GM23338 (cell line): ENCODE measurements at regions not wholly inside any gene's neighbourhood (a gene's known extent, or its start where the extent isn't known, plus 50 kb on each side); places are given as distances from the start of the nearest gene placed in this dataset.

Experiments used
- CREB1 ChIP-seq: fragments of 250-450 bp; sonication (Bioruptor Pico); IDR thresholded peaks from 2 replicates; pipeline ENCODE4 v1.5.0; 2020; ENCODE audit warnings: low read depth, mild to moderate bottlenecking, moderate library complexity
- EZH2 ChIP-seq: fragments of 200-600 bp; sonication (generic); IDR thresholded peaks from one replicate; pipeline ENCODE4 v1.8.0; 2017; ENCODE audit warnings: antibody characterized with exemption, mild to moderate bottlenecking, low read depth; ENCODE audit not compliant: unreplicated experiment
- EZH2phosphoT487 ChIP-seq: fragments of 200-600 bp; sonication (generic); IDR thresholded peaks from one replicate; pipeline ENCODE4 v1.8.1; 2018; ENCODE audit warnings: antibody characterized with exemption; ENCODE audit not compliant: unreplicated experiment
- NANOG ChIP-seq: IDR thresholded peaks from 2 replicates; pipeline ENCODE4 v1.6.1; 2016; ENCODE audit warnings: antibody characterized with exemption, borderline replicate concordance
- POLR2AphosphoS5 ChIP-seq: IDR thresholded peaks from 2 replicates; pipeline ENCODE4 v1.6.1; 2016; ENCODE audit warnings: antibody characterized with exemption, low read depth
- ZNF331 ChIP-seq: fragments of 250-450 bp; sonication (Bioruptor Pico); IDR thresholded peaks from 2 replicates; pipeline ENCODE4 v1.5.0; 2020; ENCODE audit warnings: low read depth, mild to moderate bottlenecking, moderate library complexity
- TF ChIP-seq, protein P1 (sequence below): fragments of 250-450 bp; sonication (Bioruptor Pico); IDR thresholded peaks from 2 replicates; pipeline ENCODE4 v1.5.0; 2020; ENCODE audit warnings: mild to moderate bottlenecking, moderate library complexity
- TF ChIP-seq, protein P2 (sequence below): IDR thresholded peaks from one replicate; pipeline ENCODE4 v1.6.1; 2018; ENCODE audit warnings: antibody characterized with exemption; ENCODE audit not compliant: unreplicated experiment

GRCh38 chr21:41066086-41066938, 101.6 kb upstream of the BACE2 start (continued):
- TF ChIP-seq, protein P1, sequence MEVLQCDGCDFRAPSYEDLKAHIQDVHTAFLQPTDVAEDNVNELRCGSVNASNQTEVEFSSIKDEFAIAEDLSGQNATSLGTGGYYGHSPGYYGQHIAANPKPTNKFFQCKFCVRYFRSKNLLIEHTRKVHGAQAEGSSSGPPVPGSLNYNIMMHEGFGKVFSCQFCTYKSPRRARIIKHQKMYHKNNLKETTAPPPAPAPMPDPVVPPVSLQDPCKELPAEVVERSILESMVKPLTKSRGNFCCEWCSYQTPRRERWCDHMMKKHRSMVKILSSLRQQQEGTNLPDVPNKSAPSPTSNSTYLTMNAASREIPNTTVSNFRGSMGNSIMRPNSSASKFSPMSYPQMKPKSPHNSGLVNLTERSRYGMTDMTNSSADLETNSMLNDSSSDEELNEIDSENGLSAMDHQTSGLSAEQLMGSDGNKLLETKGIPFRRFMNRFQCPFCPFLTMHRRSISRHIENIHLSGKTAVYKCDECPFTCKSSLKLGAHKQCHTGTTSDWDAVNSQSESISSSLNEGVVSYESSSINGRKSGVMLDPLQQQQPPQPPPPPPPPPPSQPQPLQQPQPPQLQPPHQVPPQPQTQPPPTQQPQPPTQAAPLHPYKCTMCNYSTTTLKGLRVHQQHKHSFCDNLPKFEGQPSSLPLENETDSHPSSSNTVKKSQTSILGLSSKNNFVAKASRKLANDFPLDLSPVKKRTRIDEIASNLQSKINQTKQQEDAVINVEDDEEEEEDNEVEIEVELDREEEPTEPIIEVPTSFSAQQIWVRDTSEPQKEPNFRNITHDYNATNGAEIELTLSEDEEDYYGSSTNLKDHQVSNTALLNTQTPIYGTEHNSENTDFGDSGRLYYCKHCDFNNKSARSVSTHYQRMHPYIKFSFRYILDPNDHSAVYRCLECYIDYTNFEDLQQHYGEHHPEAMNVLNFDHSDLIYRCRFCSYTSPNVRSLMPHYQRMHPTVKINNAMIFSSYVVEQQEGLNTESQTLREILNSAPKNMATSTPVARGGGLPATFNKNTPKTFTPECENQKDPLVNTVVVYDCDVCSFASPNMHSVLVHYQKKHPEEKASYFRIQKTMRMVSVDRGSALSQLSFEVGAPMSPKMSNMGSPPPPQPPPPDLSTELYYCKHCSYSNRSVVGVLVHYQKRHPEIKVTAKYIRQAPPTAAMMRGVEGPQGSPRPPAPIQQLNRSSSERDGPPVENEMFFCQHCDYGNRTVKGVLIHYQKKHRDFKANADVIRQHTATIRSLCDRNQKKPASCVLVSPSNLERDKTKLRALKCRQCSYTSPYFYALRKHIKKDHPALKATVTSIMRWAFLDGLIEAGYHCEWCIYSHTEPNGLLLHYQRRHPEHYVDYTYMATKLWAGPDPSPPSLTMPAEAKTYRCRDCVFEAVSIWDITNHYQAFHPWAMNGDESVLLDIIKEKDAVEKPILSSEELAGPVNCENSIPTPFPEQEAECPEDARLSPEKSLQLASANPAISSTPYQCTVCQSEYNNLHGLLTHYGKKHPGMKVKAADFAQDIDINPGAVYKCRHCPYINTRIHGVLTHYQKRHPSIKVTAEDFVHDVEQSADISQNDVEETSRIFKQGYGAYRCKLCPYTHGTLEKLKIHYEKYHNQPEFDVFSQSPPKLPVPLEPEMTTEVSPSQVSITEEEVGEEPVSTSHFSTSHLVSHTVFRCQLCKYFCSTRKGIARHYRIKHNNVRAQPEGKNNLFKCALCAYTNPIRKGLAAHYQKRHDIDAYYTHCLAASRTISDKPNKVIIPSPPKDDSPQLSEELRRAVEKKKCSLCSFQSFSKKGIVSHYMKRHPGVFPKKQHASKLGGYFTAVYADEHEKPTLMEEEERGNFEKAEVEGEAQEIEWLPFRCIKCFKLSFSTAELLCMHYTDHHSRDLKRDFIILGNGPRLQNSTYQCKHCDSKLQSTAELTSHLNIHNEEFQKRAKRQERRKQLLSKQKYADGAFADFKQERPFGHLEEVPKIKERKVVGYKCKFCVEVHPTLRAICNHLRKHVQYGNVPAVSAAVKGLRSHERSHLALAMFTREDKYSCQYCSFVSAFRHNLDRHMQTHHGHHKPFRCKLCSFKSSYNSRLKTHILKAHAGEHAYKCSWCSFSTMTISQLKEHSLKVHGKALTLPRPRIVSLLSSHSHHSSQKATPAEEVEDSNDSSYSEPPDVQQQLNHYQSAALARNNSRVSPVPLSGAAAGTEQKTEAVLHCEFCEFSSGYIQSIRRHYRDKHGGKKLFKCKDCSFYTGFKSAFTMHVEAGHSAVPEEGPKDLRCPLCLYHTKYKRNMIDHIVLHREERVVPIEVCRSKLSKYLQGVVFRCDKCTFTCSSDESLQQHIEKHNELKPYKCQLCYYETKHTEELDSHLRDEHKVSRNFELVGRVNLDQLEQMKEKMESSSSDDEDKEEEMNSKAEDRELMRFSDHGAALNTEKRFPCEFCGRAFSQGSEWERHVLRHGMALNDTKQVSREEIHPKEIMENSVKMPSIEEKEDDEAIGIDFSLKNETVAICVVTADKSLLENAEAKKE (CRISPR knock-in tag): no peak
- TF ChIP-seq EZH2 (no peak), POLR2AphosphoS5 (no peak), ZNF331 (no peak), EZH2phosphoT487 (no peak), NANOG (no peak), CREB1 (CRISPR knock-in tag) (no peak)
- TF ChIP-seq, protein P2, sequence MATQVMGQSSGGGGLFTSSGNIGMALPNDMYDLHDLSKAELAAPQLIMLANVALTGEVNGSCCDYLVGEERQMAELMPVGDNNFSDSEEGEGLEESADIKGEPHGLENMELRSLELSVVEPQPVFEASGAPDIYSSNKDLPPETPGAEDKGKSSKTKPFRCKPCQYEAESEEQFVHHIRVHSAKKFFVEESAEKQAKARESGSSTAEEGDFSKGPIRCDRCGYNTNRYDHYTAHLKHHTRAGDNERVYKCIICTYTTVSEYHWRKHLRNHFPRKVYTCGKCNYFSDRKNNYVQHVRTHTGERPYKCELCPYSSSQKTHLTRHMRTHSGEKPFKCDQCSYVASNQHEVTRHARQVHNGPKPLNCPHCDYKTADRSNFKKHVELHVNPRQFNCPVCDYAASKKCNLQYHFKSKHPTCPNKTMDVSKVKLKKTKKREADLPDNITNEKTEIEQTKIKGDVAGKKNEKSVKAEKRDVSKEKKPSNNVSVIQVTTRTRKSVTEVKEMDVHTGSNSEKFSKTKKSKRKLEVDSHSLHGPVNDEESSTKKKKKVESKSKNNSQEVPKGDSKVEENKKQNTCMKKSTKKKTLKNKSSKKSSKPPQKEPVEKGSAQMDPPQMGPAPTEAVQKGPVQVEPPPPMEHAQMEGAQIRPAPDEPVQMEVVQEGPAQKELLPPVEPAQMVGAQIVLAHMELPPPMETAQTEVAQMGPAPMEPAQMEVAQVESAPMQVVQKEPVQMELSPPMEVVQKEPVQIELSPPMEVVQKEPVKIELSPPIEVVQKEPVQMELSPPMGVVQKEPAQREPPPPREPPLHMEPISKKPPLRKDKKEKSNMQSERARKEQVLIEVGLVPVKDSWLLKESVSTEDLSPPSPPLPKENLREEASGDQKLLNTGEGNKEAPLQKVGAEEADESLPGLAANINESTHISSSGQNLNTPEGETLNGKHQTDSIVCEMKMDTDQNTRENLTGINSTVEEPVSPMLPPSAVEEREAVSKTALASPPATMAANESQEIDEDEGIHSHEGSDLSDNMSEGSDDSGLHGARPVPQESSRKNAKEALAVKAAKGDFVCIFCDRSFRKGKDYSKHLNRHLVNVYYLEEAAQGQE: no peak
